HG03469 (cell line): ENCODE measurements at regions not wholly inside any gene's neighbourhood (a gene's known extent, or its start where the extent isn't known, plus 50 kb on each side); places are given as distances from the start of the nearest gene placed in this dataset.

Experiments
- ATAC-seq: cut with Tn5 transposase; IDR thresholded peaks from one replicate; pipeline ENCODE4 v1.9.1; 2021; ENCODE audit warnings: mild to moderate bottlenecking, moderate library complexity, moderate number of reproducible peaks; ENCODE audit not compliant: unreplicated experiment

DNA sequence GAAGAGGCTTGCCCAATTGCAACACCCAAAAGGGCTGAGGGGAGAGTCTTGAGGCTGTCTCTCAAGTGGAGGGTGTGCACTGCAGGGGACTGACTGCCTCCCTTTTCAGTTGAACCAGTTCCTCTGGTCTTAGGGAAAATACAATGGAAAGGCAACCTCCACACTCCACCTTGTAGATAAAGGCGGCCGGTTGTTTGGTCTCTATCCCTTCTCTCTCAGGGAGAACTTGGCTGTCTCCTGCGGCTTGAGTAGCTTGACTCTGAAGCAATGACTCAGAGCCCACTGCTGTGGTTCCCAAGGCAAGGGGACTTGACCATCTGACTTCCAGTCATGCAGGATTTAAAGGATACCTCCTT lies 143.2 kb upstream of the UMPS start:
- ATAC-seq, result no peak

DNA sequence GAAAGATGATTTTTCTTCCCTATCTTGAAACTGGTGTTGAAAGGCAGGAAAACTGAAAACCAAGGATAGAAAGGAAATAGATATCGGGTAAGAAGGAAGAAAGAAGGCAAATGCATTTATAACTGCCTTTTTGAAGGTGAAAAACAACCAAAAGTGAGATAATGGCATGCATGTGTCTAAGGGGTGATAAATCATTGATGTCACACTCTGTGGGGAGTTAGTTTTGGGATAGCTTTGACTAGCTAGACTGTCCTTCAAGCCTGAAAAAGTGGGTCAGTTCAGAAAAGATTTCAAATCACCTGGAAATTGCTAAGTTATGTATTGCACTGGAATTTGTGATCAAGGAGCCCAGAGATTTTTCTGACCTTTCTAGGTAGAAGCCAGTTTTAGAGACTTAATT lies 142.2 kb upstream of the UMPS start:
- ATAC-seq, result no peak

DNA sequence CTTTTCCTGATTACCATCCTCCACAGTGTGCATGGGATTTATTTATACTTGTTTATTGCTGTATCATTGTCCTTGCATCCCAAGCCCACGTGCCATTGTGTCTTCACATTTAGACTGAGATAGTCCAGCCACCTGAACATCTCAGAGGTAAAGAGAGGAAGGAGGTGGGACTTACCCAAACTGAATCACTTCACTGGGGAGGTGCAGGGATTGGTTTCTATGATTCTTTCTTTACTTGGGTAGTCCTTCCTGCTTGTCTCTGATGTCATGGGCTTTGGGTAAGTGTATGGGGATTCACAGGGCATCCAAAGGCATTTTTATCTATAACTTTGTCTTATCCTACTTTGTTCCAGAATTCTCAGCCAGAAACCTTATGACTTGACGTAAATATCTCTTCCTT lies 141.5 kb upstream of the UMPS start:
- no peak for ATAC-seq

DNA sequence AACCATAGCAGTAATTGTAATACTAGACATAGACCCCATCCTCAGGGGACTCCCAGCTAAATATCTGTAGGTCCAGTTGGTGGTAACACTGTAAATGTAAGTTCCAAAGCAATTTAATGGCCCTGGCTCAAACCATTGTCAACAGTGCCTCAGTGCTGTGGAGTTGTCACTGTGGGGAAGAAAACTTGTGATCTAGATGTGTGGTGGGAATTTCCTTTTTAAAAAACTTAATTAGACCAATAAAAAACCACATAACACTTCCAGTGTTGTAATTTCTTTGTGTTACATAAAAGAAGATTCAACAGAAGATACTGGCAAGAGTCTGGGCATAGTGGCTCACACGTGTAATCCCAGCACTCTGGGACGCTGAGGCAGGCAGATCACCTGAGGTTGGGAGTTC lies 138.6 kb upstream of the UMPS start:
- ATAC-seq, result no peak

DNA sequence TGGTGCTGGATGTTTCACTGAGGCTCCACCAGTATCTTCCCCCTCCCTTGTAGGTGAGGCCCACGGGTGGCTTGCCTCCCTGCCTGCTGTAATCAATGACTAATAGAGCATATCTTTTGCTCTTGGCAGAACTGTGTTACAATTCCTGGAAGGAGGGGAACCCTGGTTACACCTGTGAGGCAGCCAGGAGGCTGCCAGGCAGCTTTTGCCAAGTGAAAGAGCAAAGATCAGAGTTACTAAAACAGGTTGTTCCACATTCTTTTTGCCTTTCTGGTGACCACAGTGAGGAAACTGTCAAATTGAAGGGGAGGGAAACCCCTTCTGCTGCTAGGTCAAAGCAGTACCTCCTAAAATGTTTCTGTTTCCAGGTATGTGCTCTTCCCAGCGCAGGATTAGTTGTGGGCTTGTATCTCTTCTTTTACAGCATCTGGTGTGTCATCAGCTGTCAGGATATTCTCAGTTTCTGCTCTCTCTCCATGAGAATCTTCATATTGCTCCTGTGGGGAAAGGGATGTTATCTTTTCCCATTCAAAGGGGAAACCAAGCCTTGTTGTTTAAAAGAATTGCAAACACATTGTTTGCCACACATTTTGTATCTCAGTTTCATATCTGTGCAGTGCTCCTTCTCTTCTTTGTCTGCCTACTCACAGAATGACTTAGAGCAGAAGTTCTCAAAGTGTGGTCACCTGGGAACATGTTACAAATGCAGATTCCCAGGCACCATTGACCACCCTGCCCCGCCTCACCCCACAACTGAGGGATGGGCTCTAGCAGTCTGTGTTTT lies 137.4 kb upstream of the UMPS start:
- ATAC-seq, result no peak

DNA sequence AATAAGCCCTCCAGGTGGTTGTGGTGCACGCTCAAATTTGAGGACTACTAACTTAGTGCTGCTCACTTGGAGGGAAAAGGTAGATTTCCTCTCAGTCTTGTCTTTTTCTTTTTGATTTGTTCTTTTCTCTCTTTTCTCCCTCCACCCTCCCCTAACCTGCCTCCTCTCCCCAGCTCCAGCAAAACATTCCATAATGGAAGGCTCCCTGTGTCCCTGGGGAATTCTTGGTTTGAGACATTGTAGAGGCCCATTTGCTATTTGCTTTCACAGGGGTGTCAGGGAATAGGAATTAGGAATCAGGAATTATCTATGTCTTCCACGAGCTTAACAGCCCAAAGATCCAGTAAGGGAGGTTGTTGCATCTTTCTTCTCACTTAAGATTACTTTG lies 136.8 kb upstream of the UMPS start:
- no peak for ATAC-seq

DNA sequence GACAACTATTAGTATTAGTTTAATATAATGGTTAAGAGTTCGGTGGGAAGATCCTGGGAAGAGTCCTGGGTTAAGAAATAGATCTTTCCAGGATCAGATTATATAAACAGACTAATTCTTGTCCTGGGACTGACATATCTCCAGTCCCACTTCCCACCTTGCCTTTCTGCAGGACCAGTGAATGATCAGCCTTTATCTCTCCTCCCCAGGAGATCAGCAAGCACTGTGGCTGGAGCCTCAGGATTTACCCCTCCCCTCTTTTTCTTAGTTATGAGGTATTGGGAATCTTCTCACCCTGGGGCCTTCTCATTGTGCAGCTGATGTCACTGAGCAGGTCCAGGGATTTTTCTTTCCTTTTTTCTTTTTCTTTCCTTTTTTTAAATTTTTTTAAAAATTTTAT lies 135.7 kb upstream of the UMPS start:
- no peak for ATAC-seq

DNA sequence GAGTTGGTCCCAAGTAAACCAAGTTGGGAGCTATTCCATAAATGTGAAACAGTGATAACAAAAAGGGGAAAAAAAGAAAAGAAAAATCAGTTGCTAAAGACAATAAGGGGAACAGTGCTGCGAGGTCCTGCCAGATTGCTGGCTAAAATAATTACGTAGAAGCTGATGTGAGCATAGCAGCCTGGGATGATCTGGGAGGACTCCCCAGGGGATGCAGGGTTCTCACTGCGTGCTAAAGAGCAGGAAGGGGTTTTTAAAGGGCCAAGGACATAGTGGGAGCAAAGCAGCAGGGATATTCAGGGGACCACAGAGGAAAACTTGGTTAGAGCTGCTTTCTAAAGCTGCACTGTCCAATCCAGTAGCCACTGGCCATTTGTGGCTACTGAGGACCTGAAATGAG lies 133.0 kb upstream of the UMPS start:
- ATAC-seq, result no peak

DNA sequence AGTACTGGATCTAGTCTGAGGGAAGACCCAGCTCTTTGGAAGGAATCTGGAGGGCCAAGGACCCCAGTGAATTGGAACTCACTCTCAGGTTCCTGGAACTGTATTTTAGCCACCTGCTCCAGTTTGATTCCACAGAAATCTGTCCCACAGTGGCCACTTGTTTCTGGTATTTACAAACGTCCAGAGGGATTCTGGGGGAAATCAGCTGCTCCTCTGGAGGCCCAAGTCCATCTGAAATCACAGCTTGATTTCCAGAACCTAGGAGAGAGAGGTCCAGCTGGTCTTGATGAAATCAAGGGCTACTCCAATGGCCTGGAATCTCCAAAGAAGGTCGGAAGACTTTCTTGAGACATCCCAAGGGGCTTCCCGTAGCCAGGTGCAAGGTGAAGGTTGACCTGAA lies 132.3 kb upstream of the UMPS start:
- ATAC-seq, result no peak

DNA sequence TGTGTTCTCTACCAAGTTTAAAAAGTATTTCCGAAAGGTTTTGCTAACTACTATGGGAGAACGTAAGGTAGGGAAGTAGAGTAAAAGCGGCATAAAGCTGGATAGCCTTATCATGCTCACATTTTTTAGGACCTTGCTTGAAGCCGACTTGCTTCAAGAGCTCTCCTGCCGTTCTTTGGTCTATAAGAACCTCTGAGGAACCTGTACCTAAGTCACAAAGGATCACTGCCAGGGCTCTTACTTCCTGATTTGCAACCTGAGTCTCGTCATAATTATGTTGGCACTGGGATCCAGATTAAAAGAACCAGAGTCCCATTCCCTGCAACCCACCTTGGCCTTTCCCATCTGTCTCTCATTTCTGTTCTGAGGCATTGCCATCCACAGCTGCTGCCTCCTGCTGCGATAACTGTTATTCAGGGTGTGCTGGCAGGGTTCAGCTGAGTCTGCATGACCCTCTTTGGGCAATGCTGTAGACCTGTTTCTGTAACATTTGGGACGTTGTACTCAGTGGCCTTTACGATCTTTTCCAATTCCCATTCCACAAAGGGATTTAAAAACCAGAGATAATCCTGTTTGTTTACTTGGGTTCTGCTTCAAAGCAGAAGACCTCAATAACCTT lies 131.0 kb upstream of the UMPS start:
- ATAC-seq, result no peak

DNA sequence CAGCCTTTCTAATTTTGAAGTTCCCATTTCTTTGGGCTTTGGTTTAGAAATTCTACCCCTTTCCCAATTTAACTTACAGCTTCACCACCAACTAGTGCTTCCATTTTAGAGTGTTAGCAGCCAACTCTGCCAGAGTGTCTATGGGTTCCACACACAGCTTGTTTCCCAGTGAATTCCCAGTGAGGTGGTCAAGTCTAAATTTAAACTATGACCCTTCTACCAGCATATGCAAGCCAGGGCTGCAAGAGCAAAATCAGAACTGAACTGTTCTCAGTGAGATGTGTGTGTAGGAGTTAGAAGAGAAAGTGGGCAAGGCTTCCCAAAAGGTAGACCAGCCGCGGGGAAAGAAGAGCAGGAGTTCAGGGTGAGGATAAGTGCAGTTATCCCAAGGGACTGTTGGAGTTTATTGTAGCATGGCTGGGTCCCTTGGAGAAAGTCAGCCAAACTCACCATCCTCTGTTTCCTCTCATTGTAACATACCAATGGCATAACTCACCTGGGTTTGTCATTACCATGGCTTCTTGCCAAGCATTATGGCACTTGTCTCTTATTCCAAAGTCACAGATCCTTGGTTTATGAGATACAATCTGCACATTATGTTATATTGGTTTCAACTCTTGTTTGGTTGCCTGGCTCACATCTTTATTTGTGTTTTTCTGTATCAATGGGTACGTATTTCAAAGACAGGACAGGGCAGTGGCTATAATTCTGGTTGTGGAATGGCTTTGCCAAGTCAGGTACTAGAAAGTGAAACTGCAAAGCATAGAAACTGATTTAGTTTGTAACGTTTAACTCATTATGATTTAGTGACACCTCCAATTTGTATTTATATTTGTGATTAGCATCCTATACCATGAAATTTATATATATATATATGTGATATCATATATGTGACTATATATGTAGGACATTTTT lies 130.2 kb upstream of the UMPS start:
- ATAC-seq, result no peak

DNA sequence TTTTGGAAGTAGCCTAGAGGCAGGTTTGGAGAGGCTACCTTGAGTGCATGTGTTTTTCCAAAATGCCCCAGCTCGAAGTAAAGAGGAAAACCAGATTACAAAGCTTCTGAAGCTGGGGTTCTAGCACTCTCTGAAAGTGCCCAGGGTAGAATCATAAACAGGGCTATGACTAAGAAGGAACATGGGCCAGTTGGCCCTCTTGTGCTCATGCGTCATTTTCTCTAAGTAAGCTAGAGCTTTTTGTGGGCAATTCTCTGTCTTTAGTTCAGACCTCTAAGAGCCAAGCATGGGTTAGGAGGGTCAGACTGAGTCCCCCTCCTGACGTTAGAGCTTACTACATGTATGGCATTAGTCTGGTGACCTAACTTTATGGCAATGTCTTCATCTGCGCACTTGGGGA lies 129.5 kb upstream of the UMPS start:
- ATAC-seq, result no peak

DNA sequence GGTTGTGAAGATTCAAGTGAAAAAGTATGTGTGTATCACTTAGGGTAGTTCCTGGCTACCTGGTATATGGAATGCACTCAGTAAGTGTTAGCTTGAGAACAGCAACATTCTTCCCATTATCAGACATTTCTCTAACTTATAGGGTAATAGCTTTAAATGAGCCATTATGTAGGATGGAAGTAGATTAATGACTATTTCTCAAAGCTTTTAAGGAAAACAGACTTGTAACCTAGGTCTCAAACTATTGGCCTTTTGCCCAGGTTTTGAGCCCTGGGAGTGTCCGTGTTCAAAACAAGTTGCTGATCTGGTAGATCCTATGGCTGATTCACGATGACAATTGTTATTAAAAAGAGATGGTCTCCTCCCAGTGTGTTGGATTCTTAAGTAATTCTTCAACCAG lies 129.1 kb upstream of the UMPS start:
- ATAC-seq, result no peak

DNA sequence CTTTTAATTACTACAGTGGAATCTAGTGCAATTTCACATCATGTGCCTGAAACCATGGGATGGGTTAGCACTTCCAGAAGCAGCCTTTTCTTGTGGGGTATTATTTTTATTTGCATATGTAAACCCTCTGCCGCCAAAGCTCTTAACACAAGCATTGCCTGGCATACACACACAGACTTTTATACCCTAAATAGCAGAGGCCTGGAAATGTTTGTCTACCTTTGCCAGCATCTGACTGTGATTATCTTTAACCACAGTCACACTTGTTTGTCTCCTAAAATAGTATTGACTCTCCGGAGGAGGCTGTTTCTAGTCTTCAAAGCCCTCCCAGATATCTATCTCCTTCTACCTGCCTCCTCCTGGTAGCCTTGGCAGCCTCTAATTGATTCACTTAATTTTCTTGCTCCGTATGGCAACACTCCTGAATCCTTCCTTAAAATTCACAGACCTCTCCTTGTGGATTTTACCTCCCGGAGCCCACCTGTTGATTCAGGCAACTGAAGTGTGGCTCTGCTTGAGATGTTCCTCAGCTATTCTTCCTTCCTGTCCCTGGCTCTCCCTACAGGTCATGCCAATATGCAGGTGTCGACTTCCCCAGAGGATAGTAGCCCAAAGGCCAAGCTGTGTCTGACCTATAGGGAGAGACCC lies 127.1 kb upstream of the UMPS start:
- ATAC-seq, result no peak

DNA sequence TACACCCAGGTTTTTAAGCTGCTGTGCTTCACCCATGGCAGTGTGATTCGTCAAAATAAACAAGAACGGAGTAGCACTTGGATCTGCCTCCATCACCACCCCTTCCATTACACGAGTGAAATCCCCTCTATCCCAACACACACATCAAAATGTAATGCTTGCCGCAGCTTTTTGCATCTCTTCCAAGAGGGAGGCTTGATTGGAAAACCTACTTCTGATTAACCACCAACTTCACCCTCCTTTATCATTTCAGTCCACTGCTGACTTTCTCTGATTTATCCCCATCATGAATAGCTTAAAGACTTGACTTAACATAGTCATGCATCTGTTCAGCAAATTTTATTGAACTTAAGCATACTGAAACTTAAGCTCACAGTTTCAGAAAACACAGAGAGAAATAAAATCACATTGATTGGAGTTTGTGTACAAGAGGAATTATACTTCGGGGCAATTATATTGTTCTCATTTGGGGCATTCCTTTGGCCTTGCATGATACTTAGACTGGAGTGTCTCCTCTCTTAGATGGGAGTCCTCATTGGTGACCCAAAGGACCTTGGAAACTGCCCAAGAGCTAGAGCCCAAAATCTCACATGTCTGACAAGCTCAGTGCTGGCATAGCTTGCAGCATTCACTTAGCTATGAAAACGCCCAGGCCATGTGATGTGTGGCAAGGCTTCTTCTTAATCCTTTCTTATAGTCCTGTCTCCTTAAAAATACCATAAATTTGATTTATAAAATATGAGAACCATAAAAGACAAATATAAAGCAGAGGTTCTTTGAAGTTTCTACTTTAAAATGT lies 124.3 kb upstream of the UMPS start:
- ATAC-seq, result no peak

DNA sequence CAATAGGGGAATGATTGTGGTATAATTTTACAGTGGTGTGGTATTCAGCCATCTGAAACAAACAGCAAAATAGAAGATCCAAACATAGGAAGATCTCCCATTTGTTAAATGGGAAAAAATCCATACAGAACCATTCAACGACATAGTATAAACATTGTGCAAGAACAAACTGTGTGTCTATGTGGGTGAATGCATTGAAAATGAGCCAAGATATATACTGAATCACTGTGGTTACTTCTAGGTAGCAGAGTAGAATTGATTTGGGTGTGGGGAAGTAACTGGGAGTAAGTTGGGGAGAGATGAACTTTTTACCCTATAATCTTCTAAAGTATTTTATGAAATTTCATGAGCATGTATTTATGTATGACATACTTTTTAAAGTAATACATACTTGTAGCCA lies 123.1 kb upstream of the UMPS start:
- ATAC-seq, result no peak

DNA sequence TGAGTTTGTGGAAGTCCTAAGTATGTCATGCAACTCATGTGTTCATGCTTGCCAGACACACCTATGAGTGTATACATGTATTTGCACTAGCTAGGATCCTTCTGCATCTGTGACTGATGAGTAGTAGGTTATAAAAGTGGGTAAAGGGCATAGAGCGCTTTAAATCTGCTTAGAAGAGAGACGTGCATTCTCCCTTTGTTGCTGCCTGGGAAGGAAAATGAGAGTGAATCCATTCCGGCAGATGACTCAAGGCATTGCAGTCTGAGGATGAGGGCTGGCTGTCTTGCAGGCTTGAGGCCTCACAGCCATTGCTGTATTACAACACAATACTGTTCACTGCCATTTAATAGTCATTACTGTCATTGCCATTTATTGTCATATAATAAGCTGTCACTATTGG lies 120.8 kb upstream of the UMPS start:
- ATAC-seq, result no peak

DNA sequence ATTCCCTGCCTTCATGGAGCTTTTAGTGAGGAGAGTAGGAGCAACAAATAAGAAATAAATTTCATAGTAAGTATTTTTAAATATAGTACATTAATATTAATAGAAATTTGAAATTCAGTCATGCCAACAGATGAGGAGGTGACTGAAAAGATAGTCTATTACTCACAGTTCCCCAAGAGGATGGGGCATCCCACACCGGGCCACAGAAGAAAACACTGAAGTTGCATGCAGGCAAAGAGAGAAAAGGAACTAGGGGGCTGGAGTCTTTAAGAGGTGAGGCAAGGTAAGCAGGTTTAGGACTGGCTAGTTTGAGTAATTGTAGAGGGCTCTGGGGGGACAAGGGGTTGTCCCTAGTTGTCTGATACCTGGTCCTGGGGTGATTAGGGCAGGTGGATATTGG lies 120.1 kb upstream of the UMPS start:
- no peak for ATAC-seq

DNA sequence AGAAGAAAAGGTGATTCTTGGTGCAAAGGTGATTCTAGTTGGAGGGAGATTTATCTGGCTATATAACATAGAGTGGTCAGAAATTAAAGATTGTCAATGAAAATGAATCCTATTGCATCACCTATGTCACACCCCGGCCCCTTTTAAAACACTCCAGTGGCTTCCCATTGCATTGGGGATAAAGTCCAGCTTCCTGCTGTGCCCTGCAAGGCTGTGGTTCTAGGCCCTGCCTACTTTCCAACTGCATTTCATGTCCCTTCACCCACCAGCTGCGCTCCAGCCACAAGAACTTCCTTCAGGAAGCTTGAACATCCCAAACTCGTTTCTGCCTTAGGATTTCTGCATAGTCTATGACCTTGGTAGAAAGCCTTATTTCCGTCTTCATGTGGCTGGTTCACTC lies 118.7 kb upstream of the UMPS start:
- ATAC-seq, result no peak

DNA sequence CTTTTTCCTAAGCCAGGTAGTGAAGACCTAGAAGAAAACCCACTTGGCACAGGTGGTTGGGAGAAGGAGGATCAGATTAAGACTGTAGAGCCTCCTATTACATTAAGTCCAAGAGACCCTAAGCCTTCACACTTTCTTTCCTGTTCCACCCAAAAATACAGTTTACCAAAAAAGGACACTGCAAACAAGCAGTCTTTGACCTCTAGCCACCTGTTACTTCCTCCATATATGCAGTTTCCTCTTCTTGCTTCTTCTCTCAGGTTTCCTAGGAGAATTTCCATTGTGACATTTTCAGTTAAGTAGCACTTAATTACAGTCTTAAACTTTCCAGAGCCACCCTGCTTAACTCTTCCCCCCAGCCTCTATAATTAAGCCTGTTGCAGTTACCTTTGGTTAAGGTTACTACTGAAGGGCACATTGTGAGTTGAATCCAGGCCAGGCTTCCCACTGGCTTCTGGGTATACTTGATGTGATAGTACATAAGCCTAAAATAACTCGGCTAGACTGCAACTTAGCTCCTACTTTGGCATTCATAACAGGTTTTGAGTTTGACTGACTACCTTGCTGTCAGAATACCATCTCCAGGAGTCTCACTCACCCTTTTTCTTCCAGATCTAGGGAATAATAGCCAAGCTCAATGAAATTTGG lies 114.2 kb upstream of the UMPS start:
- ATAC-seq, result no peak
